SKM-1 treated with dmso at 0.1 percent for 144 hours (cell line): ENCODE measurements at regions not wholly inside any gene's neighbourhood (a gene's known extent, or its start where the extent isn't known, plus 50 kb on each side); places are given as distances from the start of the nearest gene placed in this dataset.

ENCODE experiments used
- DNase-seq: peaks from one replicate; lab custom pipeline; 2025; ENCODE audit not compliant: unreplicated experiment; lab: John Stamatoyannopoulos, UW

DNA sequence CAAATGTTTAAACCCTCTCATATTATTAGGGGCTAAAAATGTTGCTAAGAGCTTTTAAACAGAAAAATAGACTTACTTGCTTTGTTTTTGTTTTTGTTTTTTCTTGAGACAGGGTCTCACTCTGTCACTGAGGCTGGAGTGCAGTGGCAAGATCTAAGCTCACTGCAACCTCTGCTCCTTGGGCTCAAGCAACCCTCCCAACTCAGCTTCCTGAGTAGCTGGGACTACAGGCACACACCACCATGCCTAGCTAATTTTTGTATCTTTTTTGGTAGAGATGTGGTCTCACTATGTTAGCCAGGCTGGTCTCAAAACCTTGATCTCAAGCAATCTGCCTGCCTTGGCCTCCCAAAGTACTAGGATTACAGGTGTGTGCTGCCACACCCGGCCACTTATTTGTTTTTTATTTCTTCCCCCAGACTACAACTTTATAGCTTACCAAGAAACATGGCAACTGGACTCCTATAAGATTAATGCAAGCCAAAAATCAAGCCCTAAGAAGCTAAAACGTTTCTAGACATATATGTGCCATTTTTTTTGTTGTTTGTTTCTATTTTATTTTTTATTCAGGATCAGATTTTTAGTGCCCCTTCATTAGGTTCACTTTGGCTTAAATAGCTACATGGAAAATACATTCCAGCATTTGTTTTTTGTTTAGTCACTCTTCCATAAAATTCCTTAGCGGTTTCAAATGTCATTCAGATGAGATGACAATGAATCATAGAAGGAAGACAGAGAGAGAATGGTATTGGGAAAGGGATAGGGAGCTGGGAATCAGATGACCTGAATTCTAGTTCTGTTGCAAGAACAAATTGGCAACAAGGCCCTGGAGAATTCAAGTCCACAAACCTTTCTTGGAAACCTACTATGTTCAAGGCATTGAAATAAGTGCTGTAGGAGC is 163.4 kb upstream of the MKLN1 start:
- DNase-seq = no peak

DNA sequence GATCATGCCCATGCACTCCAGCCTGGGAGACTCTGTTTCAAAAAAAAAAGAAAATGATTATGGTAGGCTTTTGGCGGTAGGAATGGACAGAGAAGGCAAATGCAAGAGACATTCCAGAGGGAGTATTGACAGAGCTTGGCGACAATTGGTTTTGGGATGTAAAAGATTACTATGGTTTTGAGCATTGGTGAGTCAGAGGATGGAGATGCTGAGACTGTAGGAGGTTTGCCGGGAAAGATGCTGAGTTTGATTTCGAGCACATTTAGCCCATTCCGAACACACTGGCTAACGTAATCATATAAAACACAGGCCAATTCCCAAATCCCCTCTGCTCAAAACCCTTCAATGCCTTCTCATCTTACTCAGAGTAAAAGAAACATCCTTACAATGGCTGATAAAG is 161.6 kb upstream of the MKLN1 start:
- no peak for DNase-seq

DNA sequence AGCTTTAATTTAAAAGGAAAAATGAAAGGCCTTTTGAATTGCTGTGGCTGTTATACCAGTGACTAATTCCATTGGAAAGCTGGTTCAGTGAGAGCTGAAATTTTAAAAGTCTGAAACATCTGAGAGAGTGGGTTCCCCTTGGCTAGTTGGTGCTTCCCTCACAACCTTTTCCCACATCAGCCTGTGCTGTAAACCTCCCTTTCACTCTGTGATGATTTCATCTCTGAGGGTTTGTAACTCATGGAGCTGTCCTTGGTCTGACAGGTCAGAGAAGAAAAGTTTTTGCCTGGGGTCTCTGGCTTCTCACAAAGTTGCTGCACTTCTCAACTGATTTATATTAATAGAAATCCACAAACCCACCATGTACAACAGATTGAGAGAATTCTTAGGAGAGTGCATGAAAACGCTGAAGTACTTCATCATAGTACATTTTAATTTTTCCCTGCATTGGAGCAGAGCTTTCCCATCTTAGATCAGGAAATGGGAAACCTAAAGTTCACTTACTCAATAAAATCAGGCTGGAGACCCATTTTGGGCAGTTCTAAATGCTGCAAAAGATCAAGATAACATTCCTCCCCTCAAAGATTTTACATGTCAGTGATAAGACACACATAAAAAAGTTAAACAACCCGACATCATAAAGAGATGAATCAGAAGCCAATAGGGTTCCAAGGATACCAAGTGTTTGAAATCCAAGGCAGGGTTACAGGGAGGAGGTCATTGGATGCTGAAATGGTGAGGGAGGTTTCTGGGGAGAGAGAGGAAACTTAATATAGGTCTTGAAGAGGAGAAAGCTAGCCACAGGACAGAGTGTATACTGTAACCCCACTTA is 157.0 kb upstream of the MKLN1 start:
- DNase-seq = no peak

DNA sequence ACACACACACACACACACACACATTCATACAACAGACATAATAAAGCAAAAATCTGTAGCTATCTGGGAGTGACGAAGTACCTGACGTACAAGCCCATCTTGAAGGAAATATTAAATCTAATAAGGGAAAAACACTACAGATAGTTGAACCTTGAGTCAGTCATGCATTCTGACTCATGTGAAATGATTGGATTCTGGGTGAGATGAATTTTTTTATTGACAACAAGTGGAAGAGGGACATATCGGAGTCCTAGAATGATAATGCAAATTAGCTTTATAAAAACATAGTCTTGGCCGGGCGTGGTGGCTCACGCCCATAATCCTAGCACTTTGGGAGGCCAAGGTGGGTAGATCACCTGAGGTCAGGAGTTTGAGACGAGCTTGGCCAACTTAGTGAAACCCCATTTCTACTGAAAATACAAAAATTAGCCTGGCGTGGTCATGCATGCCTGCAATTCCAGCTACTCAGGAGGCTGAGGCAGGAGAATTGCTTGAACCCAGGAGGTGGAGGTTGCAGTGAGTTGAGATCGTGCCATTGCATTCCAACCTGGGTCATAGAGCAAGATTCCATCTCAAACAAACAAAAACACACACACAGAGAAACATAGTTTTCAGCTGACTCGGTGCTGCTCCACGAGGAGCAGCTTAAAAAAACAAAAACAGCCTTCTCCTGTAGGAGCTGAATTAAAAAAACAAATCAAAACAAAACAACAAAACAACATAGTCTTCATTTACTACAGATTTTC is 154.4 kb upstream of the MKLN1 start:
- no peak for DNase-seq

DNA sequence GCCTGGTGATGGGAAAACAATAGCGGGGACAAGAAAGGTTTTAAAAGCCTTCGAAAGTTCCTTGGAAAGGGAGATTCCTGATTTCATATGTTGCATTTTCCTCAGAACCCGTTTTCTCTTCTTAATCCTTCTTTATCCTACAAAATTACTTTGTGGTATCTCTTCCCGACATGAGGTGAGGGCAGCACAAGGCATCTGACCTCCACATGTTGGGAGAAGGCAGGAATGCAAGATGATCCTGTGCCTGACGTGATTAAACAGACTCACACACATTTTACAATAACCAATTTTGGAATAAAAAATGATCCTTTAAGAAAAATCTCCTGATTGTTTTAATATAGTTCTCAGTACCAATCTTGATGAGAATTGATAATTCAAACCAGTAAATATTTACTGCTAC is 153.3 kb upstream of the MKLN1 start:
- DNase-seq = no peak

DNA sequence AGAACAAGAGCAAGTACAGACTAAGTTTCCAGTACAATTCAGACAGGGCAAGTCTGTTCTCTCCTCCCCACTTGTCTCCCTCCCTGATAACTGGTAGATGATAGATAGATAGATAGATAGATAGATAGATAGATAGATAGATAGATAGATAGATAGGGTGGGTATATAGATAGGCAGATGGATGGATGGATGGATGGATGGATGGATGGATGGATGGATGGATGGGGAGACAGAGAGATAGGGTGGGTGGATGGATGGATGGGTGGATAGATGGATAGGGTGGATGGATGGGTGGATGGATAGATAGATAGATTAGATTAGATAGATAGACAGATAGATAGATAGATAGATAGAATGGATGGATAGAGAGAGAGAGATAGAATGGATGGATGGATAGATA is 152.8 kb upstream of the MKLN1 start:
- no peak for DNase-seq

DNA sequence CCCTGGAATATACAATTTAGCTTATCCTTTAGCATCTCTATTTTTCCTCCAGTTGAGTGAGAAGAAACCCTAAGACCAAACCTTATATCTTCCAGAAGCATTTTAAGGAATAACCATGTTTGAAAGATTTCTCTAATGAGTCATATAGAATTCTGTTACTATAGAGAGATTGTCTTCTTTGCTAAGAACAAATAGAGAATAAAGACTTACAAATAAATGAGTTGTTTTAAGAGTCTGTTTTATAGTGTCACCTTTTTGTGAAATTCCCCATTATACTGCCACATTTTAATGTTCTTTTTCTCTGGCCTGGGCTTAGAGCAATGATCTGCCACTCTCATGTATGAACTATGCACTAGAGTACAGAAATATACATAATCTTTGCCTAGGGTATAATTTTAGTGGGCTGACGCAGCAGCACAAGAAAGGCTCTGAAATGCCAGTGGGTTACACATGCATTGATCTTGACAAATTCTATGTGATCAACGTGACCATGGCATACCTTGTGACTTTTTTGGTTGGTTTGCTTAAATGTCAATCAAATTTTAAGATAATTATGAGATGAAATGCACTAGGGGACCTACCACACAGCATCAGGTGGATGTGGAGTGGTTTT is 145.1 kb upstream of the MKLN1 start:
- DNase-seq = no peak

DNA sequence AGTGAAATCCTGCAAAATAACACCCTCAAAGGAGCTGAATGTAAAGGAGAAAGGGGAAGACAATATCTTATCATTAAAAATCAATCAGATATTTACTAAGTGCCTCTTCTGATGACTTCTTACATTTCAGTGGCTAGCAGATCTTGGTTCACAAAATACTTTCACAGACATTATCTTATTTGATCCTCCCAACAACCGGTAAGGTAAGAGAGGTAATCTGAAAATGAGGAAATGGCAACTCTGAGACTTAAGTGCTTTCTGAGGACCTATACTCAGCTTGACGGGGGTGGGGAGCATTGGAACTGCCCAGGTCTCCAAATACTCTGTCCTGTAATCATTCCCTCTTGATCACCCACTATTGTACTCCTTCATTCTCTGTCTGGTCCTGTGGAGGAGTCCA is 144.6 kb upstream of the MKLN1 start:
- no peak for DNase-seq

DNA sequence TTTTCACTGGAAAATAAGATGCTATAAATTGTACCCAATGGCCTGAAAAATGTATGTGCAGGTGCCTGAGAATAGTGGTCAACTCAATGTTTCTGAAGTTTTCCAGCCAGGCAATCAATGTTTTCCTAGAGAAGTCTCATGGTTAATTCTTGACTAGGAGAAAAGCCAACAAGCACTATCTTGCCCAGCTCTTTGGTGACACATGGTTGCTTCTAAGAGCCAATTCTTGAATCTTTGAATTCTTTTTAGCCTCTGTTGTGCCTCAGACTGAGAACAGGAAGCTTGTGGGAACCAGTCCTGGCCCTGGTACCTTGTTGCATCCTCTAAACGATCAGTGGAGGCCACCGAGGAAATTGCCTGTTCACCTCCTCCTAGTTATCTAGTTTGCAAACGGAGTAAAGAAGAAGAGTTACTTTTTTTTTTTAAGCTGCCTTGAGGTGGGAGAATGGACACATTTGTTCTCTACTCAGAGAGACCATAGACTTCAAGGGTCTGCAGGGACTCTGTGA is 144.0 kb upstream of the MKLN1 start:
- no peak for DNase-seq

DNA sequence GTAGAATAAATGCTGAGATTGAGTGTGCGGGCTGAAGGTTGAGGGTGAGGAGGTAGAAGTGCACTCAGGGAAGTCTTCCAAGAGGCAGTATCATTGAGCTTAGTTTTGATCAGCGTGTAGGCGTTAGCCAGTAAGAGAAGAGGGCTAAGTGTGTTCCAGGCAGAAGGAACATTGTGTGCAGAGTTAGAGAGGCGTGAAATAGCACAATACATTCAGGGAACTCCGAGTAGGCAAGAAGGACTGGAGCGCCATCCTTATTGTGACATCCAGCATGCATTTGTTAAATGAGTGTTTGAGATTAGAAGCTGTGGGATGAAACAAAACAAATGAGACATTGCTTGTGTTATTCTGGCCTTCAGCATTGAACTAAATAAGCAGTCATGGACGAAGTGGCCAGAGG is 140.9 kb upstream of the MKLN1 start:
- DNase-seq = no peak

DNA sequence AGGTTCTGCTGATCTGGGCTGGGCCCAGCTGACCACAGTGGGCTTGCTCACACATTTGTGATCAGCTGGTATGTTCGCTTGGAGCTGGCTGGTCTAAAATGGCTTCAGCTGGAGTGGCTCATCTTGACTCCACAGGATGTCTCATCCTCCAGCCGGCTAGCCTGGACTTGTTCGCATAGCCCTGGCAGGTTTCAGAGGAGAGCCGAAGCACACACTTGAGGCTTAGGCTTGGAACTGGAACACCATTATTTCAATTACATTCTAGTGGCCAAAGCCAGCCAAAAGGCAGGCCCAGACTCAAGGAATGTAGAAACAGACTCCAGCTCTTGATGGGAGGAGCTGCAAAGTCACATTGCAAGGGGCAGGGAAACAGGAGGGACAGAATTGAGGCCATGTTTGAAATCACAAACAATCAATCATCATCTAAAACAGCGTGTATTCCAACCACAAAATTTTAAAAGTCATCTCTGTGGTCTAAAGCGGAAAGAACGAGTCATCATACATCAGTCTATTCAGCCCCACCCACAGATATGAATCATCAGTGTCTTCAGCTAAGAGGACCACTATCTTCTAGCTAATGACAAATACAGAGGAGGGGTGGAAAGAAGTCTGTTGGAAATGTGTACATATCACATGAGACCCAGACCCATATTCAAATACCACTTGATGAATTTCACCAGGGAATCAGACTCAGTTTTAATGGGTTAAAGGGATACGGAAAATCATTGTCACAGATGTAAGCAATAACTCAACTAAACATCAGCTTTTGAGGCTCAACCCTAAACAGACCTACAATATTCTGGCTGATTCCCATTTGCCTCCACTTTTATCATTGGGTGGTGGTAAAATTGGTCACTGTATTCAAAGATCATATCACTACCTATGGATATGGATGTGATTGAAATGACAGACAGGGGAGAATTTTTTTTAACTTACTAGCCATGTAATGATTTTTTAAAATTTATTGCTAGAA is 139.0 kb upstream of the MKLN1 start:
- DNase-seq = peak; percentile 2

DNA sequence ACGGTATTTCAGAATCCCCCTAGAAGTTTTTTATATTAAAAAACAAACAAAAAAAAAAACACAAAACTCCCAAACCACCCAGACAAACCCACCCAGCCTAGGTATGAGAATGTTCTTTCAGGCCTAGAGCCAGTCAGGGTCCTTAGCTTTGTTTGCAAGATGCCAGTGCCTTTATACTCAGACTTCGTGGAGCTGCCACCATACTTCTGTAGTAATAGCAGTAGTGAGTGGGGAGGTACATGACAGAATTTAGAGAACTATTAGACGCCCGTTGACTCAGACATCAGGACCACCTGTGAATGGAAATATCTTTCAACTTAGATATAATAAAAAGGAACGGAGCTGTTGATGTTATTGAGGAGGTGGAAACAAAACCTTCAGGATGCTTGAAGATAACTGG is 138.2 kb upstream of the MKLN1 start:
- DNase-seq = no peak

DNA sequence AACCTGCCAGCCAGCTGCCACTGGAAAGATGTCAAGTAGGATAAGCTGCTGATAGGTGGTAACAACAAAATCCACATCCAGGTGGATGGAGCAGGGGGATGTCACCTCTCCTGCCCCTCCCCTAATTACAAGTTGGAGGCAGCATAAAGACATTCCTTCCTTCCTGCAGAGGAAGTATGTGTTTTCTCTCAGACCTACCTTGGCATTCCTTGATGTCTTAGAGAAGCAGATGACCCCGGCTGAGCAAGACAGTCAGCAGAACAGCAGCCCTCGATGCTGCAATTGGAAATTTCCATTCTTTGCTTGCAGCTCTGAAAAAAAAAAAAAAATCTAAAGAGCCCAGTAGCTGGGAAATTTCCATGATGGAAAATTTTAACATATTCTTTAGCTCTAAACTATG is 137.5 kb upstream of the MKLN1 start:
- DNase-seq = no peak

DNA sequence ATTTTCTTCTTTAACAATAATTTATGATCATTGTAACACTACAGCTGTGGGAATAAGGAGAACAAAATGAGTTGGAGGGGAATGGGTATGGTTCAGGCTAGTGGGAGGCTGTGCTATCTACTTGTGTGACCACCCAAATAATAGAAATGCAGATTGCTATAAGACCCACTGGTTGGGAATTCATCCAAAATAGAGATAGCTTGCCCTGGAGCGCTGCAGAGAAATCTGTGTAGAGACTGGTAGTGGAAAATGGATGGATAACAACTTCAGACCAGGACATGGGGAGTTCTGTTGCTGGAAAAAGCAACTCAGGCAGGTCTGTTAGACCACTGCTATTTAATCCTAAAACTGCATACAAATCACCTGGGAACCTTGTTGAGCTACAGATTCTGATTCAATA is 137.1 kb upstream of the MKLN1 start:
- DNase-seq = no peak

DNA sequence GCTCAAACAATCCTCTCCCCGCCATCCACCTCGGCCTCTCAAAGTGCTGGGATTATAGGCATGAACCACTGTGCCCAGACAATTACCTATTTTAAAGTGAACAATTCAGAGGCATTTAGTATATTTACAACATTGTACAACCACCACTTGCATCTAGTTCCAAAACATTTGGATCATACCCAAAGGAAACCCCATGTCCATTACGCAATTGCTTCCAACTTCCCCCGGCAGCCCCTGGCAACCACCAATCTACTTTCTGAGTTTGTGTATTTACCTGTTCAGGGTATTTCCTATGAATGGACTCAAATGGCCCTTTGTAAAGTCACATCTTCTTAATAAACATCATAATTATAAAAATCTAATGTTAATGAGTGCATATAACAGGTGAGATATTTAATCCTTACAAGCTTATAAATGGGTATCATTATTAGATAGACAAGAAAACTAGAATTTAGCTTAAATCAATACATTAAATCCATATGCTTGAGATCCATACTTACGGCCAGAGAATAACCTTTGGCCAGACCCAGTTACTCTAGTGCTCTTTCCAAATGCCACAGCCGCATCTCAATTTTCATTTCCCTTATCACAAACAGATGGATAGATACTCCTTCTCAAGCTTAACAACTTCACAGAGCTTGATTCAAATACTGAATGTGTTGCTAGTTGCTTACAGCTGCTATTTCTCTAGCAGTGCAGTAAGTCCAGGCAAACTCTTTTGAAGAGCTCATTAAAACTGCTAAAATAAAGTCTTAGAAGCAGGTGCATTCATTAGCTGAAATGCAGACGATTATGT is 133.4 kb upstream of the MKLN1 start:
- peak; percentile 22 for DNase-seq

DNA sequence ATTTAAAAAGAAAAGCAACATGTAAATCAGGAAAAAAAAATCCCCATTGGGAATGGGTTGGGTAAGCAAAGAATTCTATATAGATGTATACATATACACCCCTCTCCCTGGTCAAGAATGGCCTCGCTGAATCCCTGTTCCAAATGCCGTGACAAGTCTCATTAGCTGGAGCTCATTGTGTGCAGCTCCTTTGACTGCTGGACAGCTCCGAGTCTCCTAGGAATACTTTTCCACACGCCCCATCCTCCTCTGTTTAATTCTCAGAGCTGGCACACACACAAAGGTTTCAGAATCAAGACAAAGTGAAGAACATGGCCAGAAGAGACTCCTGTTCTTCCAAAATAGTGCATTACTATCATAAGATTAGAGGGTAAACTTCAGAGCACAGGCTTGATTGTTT is 130.9 kb upstream of the MKLN1 start:
- DNase-seq = no peak

DNA sequence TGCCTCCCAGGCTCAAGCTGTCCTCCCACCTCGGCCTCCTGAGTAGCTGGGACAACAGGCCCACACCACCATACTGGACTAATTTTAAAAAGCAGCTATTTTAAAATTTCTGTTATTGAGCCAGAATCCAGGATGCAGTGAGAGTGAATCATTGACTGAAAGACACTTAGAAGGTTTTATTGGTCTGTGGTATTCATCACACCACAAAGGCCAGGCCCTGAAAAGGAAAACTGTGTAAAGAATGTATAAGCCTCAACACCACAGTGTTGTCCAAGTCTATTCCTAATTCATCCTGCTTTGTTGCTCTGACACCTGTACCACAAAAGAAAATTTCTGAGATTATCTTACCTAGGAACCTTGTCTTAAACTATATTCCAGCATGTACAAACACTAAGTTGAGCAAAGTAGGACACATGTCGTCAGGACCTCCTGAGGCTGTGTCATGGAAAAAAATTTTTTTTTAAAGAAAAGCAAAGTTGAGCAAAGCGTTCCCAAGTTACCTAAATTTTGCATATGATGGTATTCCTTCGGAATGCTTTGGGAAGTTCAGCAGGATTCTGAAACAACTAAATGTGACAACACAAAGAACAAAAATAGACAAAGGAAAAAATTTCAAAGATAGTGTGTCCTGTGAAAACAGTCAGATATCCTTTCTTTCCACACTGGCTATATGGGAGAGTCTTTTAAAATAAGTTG is 129.6 kb upstream of the MKLN1 start:
- no peak for DNase-seq

DNA sequence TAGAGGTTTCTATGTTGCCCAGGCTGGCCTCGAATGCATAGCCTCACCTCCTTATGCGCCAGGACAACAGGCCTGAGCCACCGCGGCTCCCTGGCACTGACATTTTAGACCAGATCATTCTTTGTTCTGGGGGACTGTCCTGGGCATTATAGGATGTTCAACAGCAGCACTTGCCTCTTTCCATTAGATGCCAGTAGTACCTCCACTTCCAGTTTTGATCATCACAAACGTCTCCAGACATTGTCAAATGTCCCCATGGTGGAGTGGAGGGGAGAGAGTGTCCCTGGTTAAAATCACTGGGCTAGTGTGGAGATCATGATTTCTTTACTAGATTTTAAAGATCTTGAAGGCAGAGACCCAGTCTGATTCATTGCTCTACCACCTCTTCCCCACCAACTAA is 125.2 kb upstream of the MKLN1 start:
- DNase-seq = no peak
